Stimulated activated CD4-positive, alpha-beta T cell treated with anti-CD3 and anti-CD28 coated beads, Interleukin-1b, Interleukin-23, amount 100 ng/mL, for 48 hours (primary cell): ENCODE measurements at regions not wholly inside any gene's neighbourhood (a gene's known extent, or its start where the extent isn't known, plus 50 kb on each side); places are given as distances from the start of the nearest gene placed in this dataset.
"Not testable (repeated sequence)": the region's sequence is repeated elsewhere in the genome, so short reads cannot be mapped to it uniquely, and the experiment has no call there.

Source experiments
- DNase-seq: peaks from one replicate; pipeline ENCODE4 v3.0.0-alpha.2; 2020

- DNase-seq: not testable (repeated sequence)
Measured at GRCh38 chr2:38482710-38483109, 105.6 kb upstream of the ATL2 start.

DNA sequence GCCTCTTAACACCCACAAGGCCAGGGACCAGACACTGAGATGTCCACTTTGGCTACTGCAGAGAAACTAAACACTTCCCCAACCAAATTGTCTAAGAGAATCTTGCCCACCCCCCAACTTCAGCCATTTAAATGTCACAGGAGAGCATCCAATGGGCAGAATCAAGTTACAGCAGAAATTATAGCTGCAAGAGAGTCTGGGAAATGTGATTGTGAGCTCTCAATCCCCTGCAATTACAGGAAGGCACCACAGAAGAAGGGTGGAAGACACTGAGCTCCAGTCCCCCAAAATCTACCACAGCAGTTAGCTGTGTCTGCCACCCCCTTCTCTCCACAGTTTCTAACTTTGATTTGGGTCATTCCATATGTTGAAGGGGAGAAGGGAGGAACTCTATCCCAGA, 103.5 kb upstream of the ATL2 start:
- no peak for DNase-seq

- DNase-seq: no peak
Measured at GRCh38 chr2:38477006-38477405, 99.9 kb upstream of the ATL2 start.

GRCh38 chr2:38475567-38475881, 98.5 kb upstream of the ATL2 start:
- DNase-seq: no peak

GRCh38 chr2:38474715-38475566, 97.9 kb upstream of the ATL2 start:
- DNase-seq: peak; percentile 29

- DNase-seq: no peak
Measured at GRCh38 chr2:38474021-38474456, 97.0 kb upstream of the ATL2 start.

DNA sequence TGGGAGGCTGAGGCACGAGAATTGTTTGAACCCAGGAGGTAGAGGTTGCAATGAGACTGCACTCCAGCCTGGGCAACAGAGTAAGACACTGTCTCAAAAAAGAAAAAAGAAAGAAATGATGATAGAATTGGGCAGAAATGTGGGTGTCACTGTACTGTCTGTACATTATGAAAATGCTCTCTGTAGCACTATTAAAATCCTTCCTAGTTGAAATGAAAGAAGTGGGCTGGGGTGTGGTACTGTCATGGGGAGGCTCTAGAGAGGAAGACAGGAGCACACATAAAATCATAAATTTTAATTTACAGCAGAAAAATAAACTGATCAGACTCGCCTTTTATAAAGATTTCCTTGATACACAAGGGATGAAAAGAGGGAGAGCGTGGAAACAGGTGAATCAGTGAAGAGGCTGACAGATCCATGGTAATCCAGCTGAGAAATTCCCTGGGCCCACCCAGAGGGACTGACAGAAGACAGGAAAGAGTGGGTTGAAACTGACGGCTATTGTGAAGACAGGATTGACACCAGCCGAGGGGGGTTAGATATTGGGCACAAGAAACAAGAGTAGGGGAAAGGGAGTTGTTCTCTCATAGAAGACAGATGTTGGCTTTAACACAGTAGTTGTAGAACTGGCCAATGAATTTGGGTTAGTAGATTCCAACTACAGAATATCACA, 96.4 kb upstream of the ATL2 start:
- DNase-seq: no peak

DNA sequence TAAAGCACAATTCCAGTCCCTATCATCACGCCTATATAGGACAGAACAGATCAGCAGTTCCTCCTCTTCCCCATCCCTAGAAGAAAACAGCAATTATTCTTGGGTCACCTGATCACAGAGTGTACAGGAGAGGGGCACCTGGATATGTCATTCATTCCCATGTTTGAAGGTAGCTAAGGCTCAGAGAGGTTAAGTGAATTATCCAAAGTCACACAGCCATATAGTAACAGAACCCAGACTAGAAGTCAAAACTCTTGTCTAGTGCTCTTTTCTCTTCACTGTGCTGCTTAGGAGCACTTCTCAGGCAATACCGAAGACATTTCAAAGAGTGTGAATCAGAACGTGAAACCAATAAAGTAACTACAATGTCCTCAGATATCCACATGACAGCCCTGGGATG, 93.0 kb upstream of the ATL2 start:
- no peak for DNase-seq

DNA sequence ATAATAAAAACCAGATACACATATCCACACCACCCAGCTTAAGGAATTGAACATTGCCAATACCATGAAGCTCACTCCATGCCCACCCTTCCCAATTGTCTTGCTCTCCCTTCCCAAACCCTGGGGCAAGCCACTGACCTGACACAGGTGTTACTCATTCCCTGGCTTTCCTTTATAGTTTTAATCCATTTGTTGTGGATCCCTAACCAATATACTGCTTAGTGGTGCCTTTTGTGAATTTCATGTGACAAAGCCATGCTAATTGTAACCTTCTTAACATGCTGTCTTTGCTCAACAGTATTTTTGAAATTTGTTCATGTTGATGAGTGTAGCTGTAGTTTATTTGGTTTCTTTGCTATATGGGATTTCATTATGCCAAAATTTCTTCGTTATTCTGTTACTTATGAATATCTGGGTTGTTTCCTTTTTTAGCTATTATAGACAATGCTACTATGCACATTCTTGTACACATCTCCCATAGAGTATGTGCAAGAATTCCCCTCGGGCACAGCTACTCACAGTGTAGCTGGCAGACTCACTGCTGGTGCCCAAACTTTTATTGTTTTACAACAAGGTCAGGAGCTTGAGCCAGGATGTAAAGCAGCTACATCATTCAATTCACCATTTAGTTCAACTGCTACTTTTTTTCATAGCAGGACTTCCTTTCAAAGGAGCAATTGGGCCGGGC, 90.8 kb upstream of the ATL2 start:
- DNase-seq: no peak

DNA sequence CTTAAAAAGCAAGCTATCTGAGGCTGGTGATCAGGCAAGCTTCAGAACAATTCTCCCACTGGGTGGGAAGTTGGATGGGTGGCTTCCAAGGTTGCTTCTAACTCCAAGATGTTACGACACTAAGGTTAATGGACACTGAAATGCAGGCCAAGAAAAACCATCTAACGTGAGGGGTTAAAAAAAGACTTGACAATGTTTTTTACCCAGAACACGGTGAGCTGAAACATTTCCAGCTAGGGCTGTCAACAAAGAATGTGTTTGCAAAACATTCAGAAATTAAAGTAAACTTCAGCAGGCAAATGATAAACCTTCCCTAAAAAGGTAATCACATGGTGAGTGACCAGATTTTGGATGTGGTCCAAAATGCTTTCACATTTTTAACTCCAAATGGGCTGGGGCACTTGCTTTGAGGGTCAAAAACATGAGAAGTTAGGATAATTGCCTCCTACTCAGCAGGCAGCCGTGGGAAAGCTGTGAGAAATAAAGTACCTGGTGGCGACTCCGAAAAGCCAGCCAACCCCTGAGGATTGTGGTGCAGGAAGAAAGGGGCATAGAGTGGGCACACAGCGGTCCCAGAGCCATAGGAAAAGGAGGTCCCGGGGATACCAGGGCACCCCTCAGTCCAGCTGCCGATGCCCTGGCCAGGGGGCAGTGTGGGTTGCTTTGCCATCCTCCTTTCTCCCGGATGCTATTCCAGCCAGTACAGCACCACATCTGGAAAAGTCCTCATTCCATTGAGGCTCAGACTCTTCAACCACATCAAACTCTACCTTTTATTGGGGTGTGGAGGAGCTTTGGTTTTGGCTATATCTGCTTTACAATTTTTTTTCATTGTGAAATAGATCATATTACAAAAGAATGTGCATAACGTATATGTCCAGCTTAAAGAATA, 90.0 kb upstream of the ATL2 start:
- no peak for DNase-seq

GRCh38 chr2:38466409-38466808, 89.3 kb upstream of the ATL2 start:
- DNase-seq: no peak

DNA sequence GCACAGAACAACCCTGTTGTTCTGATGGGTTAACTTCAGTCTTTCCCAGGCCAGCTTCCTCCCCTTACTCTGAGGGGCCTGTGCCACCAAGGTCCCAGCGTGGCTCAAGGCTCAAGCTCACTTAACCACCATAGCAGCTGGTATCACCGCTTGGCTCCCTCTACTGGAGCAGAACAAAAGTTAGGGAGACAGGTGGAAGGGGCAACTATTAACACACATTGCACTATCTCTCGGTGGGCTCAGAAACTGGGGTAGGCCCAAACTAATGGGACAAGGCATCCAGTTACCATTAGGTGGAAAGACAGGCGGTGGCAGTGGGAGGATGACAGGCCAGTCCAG, 88.7 kb upstream of the ATL2 start:
- DNase-seq: no peak

- DNase-seq: no peak
Measured at GRCh38 chr2:38464971-38465788, 88.1 kb upstream of the ATL2 start.

- no peak for DNase-seq
Measured at GRCh38 chr2:38463752-38464151, 86.7 kb upstream of the ATL2 start.

- DNase-seq: peak; percentile 77
Measured at GRCh38 chr2:38462121-38462661, 85.1 kb upstream of the ATL2 start.

GRCh38 chr2:38461470-38461869, 84.4 kb upstream of the ATL2 start:
- DNase-seq: no peak

GRCh38 chr2:38460313-38460712, 83.2 kb upstream of the ATL2 start:
- no peak for DNase-seq

DNA sequence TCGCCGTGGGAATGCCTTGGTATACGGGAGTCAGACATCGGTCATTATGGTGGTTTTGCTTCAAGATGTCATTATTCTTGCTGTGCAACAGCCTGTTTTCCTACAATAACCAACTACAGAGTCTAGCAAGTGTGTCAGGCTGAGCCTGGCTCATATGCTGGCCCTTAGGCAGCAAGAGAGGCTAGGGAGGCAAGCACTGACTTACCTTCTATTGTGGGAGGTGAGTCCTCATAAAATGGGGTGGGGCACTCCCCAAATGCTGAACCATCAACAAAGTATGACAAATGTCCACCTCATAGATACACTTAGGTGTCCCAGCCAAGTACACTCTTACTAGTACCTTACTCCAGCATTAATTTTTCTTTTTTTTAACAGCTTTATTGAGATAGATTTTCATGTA, 77.0 kb upstream of the ATL2 start:
- no peak for DNase-seq

- DNase-seq: not testable (repeated sequence)
Measured at GRCh38 chr2:38451778-38452177, 74.7 kb upstream of the ATL2 start.

GRCh38 chr2:38450509-38450908, 73.4 kb upstream of the ATL2 start:
- no peak for DNase-seq

DNA sequence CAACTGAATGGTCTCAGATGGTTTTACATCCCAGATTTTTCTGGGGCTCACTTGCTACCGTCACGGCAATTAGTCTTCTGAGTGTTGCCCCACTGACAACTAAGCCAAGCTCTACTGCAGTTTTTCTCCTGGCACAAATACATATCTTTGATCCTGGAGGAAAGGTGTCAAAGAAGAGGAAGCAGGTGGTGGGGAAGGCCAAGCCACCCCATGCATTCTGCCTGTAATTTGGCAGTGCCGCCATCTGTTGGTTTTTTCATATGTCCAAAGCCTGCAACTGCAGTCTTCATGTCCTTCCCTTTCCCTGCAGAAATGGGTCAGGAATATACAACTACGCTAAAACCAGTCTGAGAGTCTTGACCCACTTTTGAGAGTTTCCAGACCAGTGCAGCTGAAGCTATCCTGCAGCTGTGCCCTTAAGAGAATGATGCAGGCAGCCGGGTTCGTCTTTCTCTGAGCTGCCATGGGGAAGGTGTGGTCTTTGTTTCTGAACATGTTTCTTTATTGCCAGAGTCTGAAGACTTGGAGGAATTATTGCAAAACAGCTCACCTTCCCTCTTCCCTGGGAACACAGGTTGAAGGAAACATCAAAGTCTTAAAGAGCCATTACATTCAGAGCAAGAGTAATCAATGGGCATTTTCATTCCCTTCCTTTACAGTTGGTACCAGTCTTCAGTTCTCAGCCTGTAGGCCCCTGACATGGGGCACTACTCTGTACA, 71.8 kb upstream of the ATL2 start:
- DNase-seq: no peak
